Activated CD4-positive, alpha-beta T cell treated with anti-CD3 and anti-CD28 coated beads, Interleukin-2, amount 50 U/mL, for 16 hours (primary cell): ENCODE measurements at regions not wholly inside any gene's neighbourhood (a gene's known extent, or its start where the extent isn't known, plus 50 kb on each side); places are given as distances from the start of the nearest gene placed in this dataset.

Source experiments
- DNase-seq: peaks from one replicate; pipeline ENCODE4 v3.0.0-alpha.2; 2020

DNA sequence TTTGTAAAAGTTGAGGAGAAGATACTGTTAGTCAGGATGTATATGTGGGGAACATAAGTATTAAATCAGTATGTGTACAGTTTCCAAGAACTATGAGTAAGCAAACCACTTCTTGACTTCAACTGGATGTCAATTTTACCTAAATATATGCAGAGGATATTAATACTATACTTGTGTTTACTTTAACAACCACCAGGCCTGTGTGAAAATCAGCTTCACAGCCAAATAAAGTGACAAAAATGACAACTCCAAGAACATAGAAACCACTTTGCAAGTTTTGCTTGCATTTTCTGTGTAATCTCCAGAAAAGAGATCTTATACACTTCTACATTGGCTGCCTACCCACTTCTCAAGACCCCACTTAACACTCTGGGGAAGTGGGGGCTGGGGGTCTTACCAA, 293.3 kb upstream of the RORA start:
- DNase-seq = no peak

GRCh38 chr15:61521953-61522352, 292.9 kb upstream of the RORA start:
- no peak for DNase-seq

DNA sequence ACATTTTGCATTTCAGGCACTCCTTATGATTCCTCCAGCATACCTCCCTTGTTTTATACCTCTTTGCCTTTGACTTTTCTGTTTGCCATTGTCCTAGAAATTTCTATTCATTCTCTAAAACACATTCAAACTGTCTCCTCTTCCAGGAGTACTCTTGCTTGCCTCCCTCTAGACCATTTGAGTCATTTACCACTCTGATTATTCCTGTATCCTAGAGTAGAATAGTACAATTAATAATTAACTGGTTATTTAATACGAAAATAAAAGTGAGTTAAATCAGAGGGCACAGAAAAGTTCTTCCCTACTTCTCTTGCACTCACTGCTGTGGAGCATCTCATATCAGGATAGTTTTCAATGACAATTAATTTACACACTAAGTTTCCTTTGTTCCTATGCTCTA, 290.2 kb upstream of the RORA start:
- no peak for DNase-seq

DNA sequence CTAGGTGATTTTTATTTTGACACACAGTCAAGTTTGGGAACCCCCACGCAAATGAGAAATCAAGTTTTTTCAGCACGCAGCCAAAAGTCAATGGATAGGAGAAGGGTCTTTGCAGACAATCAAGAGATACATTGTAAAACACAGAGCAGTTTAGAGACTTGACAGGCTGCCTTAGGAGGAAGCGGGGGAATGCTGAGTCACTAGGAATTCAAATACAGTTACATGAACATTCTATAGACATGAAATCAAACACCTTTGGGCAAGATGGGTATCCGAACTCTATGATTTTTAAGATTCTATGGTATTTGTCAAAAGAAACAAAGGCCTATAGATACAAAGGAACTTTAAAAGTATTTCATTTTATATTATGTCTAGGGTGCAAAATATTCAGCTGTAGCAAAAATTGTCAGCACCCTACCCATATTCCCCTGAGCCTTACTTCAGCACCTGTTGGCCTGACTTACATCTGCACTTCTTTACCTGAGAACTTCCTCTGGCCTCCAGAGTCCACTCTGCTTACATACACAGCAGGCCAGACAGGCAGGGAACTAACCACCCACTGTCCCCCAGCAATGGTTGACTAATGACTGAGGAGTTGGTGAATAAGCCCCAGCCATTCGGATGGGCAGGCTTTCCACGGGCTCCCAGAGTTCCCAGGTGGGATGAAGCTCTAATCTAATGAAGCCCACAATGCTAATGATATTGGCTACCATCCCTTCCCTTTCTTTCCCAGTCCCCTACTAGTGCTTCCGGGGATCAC, 289.3 kb upstream of the RORA start:
- no peak for DNase-seq

GRCh38 chr15:61517776-61518175, 288.7 kb upstream of the RORA start:
- DNase-seq = no peak

GRCh38 chr15:61517335-61517734, 288.2 kb upstream of the RORA start:
- DNase-seq = no peak

- DNase-seq = no peak
These were observed 282.7 kb upstream of the RORA start for GRCh38 chr15:61511756-61512155.

GRCh38 chr15:61511089-61511488, 282.0 kb upstream of the RORA start:
- no peak for DNase-seq

GRCh38 chr15:61509327-61509840, 280.3 kb upstream of the RORA start:
- DNase-seq = no peak

DNA sequence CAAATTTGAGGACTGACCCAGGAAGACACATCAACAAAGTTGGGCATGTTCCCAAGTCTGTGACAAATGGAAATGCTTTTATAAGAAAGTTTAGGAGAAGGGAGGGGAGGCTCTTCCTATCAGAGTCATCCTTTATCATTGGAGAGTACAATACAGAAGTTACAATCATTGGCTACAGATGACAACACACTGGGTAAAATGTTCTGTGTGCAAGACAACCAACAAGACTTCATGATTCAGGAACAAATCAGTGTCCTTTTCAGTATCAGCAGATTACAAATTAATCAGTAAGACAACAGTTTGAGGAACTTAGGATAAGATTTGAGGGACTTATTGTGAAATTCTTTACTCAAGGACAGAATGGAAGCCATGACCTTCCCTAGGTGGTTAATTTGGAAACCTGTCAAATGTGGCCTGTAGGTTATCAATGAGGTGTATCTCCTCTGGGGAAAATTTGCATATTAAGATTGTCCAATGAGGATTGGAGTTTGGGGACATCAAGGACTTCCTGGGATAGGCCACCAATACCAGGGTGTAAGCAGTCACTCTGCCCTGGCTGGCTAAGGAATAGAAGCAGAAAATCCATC, 274.4 kb upstream of the RORA start:
- no peak for DNase-seq

- no peak for DNase-seq
These were observed 272.8 kb upstream of the RORA start for GRCh38 chr15:61501815-61502389.

DNA sequence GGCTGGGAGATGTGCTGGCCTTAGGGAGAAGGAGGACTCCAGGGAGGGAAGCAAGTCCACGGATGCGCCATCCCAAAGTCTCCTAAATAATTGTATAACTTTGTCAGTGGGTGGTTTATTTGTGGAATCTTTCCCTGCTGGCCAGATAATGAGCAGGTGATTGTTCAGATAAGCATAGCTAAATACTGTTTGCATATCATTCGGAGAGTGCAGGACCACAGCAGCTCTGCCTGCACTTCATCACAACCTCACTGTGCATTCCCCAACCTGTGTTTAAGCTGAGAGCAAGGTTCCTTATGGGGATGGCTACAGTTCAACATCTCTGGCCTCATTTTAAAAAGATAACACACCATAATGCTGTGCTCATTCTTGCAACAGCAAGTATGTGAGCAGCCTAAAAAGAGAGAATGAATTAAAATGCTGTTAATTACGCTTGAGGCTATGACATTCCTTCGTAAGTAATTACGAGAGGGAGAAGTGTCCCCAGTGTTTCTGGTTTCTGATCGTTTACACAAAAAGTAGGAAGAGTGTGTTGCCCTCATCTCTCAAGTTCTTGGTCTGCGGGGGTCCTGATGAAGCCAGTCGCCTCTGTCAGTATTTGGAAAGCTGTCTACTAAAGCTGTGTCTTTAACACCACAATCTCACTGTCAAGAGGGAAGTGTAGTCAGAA, 272.0 kb upstream of the RORA start:
- DNase-seq = no peak

DNA sequence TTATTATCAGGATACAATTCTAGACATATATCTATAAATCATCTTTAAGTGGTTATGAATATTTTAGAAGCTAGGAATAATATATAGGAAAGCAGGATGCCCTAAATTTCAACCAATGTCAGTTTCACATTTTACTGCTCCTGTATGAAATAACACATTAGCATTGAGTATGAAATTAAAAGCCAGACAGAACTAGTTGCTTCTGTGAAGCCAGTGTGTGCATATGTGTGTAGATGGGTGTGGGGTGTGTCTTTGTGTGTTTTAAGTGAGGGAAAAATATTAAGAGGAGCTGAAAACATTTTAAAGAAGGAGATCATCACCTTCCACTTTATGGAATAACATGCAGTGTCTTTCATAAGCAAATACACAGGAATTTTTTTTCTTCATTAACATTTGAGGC, 271.4 kb upstream of the RORA start:
- DNase-seq = no peak

GRCh38 chr15:61499376-61499775, 270.3 kb upstream of the RORA start:
- DNase-seq = no peak

GRCh38 chr15:61489571-61489970, 260.5 kb upstream of the RORA start:
- DNase-seq = no peak

- DNase-seq = no peak
These were observed 254.5 kb upstream of the RORA start for GRCh38 chr15:61483599-61483998.

DNA sequence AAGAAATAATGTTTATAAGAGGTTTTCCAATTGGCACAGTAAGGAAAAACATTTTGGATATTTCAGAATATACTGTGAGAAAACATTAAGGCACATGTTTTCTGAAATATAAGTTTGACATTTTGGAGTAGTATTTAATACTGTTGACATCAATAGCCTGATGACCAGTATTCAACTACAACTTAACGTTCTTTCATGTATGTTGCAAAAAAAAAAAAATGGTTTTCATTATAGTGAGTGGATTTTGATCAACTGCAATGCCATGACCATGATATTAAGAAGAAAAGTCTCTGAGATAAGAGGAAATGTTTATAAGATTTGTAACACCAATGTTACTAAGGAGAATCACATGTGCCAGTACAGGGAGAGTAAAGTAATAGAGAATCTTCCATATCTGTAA, 252.8 kb upstream of the RORA start:
- DNase-seq = no peak

DNA sequence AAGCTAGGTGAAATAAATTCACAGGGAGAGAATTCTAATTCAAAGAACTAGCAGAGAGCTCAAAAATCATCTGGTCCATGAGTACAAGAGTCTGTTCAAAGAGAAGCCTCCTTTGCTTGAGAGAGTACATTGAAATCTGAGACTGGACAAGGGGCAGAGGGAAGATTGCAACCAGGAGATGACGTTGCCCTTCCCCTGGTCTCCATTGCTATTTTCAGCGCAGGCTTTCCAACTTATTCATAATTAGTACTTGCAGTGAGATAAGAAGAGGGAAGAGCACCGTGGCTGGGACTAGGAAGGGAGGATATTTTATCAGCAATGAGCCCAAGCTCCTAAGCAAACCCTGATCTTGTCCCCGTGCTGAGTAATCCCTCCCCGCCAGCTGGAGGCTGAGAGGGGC, 251.8 kb upstream of the RORA start:
- DNase-seq = no peak

- no peak for DNase-seq
These were observed 251.2 kb upstream of the RORA start for GRCh38 chr15:61480295-61480694.

GRCh38 chr15:61479613-61480012, 250.5 kb upstream of the RORA start:
- DNase-seq = no peak

DNA sequence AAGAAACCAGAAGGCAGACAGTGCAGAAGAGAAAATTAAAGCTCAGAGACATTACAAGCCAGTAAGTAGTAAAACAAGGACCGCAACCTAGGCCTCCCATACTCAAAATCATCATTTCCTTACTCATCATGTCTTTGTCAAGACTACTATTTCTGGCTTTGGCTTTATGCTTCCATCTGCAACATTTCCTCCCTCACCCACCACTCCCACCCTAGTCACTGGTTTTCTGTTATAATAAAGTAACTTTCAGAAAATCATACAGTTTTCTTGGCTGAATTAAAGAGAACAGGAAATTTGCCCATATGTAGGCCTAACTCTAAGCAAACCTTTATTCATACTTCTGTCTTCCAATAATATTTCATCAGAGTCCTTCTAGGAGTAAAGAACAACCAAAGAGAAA, 247.6 kb upstream of the RORA start:
- DNase-seq = no peak

- no peak for DNase-seq
These were observed 245.7 kb upstream of the RORA start for GRCh38 chr15:61474796-61475195.

GRCh38 chr15:61467823-61468222, 238.7 kb upstream of the RORA start:
- DNase-seq = no peak
